ENCODE measurements at regions not wholly inside any gene's neighbourhood (a gene's known extent, or its start where the extent isn't known, plus 50 kb on each side); places are given as distances from the start of the nearest gene placed in this dataset.
A peak's percentile ranks its signal among the peaks of the same experiment; 100 is the strongest.
"Not testable (repeated sequence)": the region's sequence is repeated elsewhere in the genome, so short reads cannot be mapped to it uniquely, and the experiment has no call there.

GRCh38 chr6:27742833-27743573 lies 169.2 kb downstream of the OR2B2 start:
- Mint-ChIP-seq H3K4me1 (ENCODE audit: low read depth) (peaks cover under 1% of the 10 kb centered on the region), H3K4me3 (no peak overlapping the region), H3K36me3 (ENCODE audit: low read depth) (no peaks in the 10 kb centered on the region), H3K27me3 (peaks cover 50% of the 10 kb centered on the region), H3K9me3 (no peaks in the 10 kb centered on the region), H3K27ac (no peak overlapping the region)
- intact Hi-C loops (cut with micrococcal nuclease) = no loop called here

GRCh38 chr6:27739902-27740301 lies 172.3 kb downstream of the OR2B2 start:
- H3K4me1 Mint-ChIP-seq (ENCODE audit: low read depth); intact Hi-C loops (cut with micrococcal nuclease); H3K27ac Mint-ChIP-seq; H3K4me3 Mint-ChIP-seq; H3K9me3 Mint-ChIP-seq; H3K36me3 Mint-ChIP-seq (ENCODE audit: low read depth): not testable (repeated sequence)
- peaks cover 37% of the 10 kb centered on the region for H3K27me3 Mint-ChIP-seq

GRCh38 chr6:27736686-27737085 lies 175.5 kb downstream of the OR2B2 start:
- Mint-ChIP-seq H3K4me3 (no peak overlapping the region), H3K27me3 (peaks cover 18% of the 10 kb centered on the region), H3K9me3 (no peaks in the 10 kb centered on the region), H3K36me3 (ENCODE audit: low read depth) (no peaks in the 10 kb centered on the region), H3K4me1 (ENCODE audit: low read depth) (peaks cover 6% of the 10 kb centered on the region), H3K27ac (no peak overlapping the region)
- intact Hi-C loops (cut with micrococcal nuclease) = no loop called here

GRCh38 chr6:27728442-27728841 lies 183.8 kb downstream of the OR2B2 start:
- H3K9me3 Mint-ChIP-seq = no peaks in the 10 kb centered on the region
- no peak overlapping the region for H3K27ac Mint-ChIP-seq
- H3K4me1 Mint-ChIP-seq (ENCODE audit: low read depth) = no peaks in the 10 kb centered on the region
- H3K27me3 Mint-ChIP-seq = peaks cover 26% of the 10 kb centered on the region
- intact Hi-C loops (cut with micrococcal nuclease) = no loop called here
- H3K4me3 Mint-ChIP-seq = no peak overlapping the region
- no peaks in the 10 kb centered on the region for H3K36me3 Mint-ChIP-seq (ENCODE audit: low read depth)

- Mint-ChIP-seq H3K36me3 (ENCODE audit: low read depth) (no peaks in the 10 kb centered on the region), H3K4me1 (ENCODE audit: low read depth) (no peaks in the 10 kb centered on the region), H3K27me3 (peaks cover 33% of the 10 kb centered on the region), H3K9me3 (no peaks in the 10 kb centered on the region), H3K27ac (no peak overlapping the region), H3K4me3 (no peak overlapping the region)
- intact Hi-C loops (cut with micrococcal nuclease) = no loop called here
Observed at GRCh38 chr6:27726619-27727023, 185.6 kb downstream of the OR2B2 start.

GRCh38 chr6:27720607-27721580 lies 191.3 kb downstream of the OR2B2 start:
- H3K4me3 Mint-ChIP-seq = no peak overlapping the region
- H3K27ac Mint-ChIP-seq = no peak overlapping the region
- peaks cover 33% of the 10 kb centered on the region for H3K27me3 Mint-ChIP-seq

GRCh38 chr6:27719039-27719438 lies 193.2 kb downstream of the OR2B2 start:
- H3K4me1 Mint-ChIP-seq (ENCODE audit: low read depth); H3K27ac Mint-ChIP-seq; H3K9me3 Mint-ChIP-seq; H3K36me3 Mint-ChIP-seq (ENCODE audit: low read depth); intact Hi-C loops (cut with micrococcal nuclease); H3K4me3 Mint-ChIP-seq: not testable (repeated sequence)
- H3K27me3 Mint-ChIP-seq = peaks cover 31% of the 10 kb centered on the region

More at GRCh38 chr6:27720607-27721580, 191.3 kb downstream of the OR2B2 start:
- Mint-ChIP-seq H3K9me3 (no peaks in the 10 kb centered on the region), H3K36me3 (ENCODE audit: low read depth) (no peaks in the 10 kb centered on the region), H3K4me1 (ENCODE audit: low read depth) (no peaks in the 10 kb centered on the region)
- intact Hi-C loops (cut with micrococcal nuclease) = no loop called here

GRCh38 chr6:27706431-27706830 lies 205.8 kb downstream of the OR2B2 start:
- Mint-ChIP-seq H3K36me3 (ENCODE audit: low read depth) (no peaks in the 10 kb centered on the region), H3K27ac (no peak overlapping the region), H3K27me3 (no peaks in the 10 kb centered on the region), H3K9me3 (no peaks in the 10 kb centered on the region), H3K4me1 (ENCODE audit: low read depth) (no peaks in the 10 kb centered on the region), H3K4me3 (no peak overlapping the region)
- intact Hi-C loops (cut with micrococcal nuclease) = no loop called here

GRCh38 chr6:27700337-27700736 lies 211.9 kb downstream of the OR2B2 start:
- H3K4me1 Mint-ChIP-seq (ENCODE audit: low read depth) = no peaks in the 10 kb centered on the region
- H3K9me3 Mint-ChIP-seq = no peaks in the 10 kb centered on the region
- intact Hi-C loops (cut with micrococcal nuclease) = no loop called here

GRCh38 chr6:27694547-27694874 lies 217.7 kb downstream of the OR2B2 start:
- Mint-ChIP-seq H3K36me3 (ENCODE audit: low read depth) (no peaks in the 10 kb centered on the region), H3K27ac (no peak overlapping the region), H3K4me1 (ENCODE audit: low read depth) (peaks cover 9% of the 10 kb centered on the region), H3K27me3 (peaks cover 37% of the 10 kb centered on the region), H3K4me3 (peak overlapping the region; percentile 85), H3K9me3 (no peaks in the 10 kb centered on the region)
- intact Hi-C loops (cut with micrococcal nuclease) = no loop called here

More at GRCh38 chr6:27700337-27700736, 211.9 kb downstream of the OR2B2 start:
- Mint-ChIP-seq H3K36me3 (ENCODE audit: low read depth) (no peaks in the 10 kb centered on the region), H3K27ac (no peak overlapping the region), H3K27me3 (no peaks in the 10 kb centered on the region), H3K4me3 (no peak overlapping the region)

GRCh38 chr6:27693766-27694546 lies 218.2 kb downstream of the OR2B2 start:
- peaks cover 43% of the 10 kb centered on the region for H3K27me3 Mint-ChIP-seq
- H3K9me3 Mint-ChIP-seq = no peaks in the 10 kb centered on the region
- no peaks in the 10 kb centered on the region for H3K36me3 Mint-ChIP-seq (ENCODE audit: low read depth)
- H3K4me1 Mint-ChIP-seq (ENCODE audit: low read depth) = peaks cover 9% of the 10 kb centered on the region
- intact Hi-C loops (cut with micrococcal nuclease) = no loop called here
- peak overlapping the region; percentile 85 for H3K4me3 Mint-ChIP-seq
- H3K27ac Mint-ChIP-seq = peak overlapping the region; percentile 55

GRCh38 chr6:27692133-27692532 lies 219.2 kb upstream of the ZNF184 start:
- H3K27me3 Mint-ChIP-seq = peaks cover 51% of the 10 kb centered on the region
- H3K36me3 Mint-ChIP-seq (ENCODE audit: low read depth); H3K9me3 Mint-ChIP-seq; H3K4me3 Mint-ChIP-seq; intact Hi-C loops (cut with micrococcal nuclease); H3K27ac Mint-ChIP-seq: not testable (repeated sequence)
- H3K4me1 Mint-ChIP-seq (ENCODE audit: low read depth) = peaks cover 19% of the 10 kb centered on the region

- Mint-ChIP-seq H3K4me3 (peak overlapping the region; percentile 78), H3K9me3 (no peaks in the 10 kb centered on the region), H3K36me3 (ENCODE audit: low read depth) (no peaks in the 10 kb centered on the region), H3K4me1 (ENCODE audit: low read depth) (peaks cover 11% of the 10 kb centered on the region), H3K27ac (no peak overlapping the region), H3K27me3 (peaks cover 64% of the 10 kb centered on the region)
- intact Hi-C loops (cut with micrococcal nuclease) = loop anchor here (1.0 to 10.0 kb wide), 3 partner anchors 64 to 503 kb away; no protein-coding TSS in a partner anchor
Observed at GRCh38 chr6:27688014-27688586, 215.2 kb upstream of the ZNF184 start.
